HG03571 (cell line): ENCODE measurements at regions not wholly inside any gene's neighbourhood (a gene's known extent, or its start where the extent isn't known, plus 50 kb on each side); places are given as distances from the start of the nearest gene placed in this dataset.
"Not testable (repeated sequence)": the region's sequence is repeated elsewhere in the genome, so short reads cannot be mapped to it uniquely, and the experiment has no call there.

ENCODE experiments used
- ATAC-seq: cut with Tn5 transposase; IDR thresholded peaks from one replicate; pipeline ENCODE4 v1.9.1; 2021; ENCODE audit not compliant: unreplicated experiment

DNA sequence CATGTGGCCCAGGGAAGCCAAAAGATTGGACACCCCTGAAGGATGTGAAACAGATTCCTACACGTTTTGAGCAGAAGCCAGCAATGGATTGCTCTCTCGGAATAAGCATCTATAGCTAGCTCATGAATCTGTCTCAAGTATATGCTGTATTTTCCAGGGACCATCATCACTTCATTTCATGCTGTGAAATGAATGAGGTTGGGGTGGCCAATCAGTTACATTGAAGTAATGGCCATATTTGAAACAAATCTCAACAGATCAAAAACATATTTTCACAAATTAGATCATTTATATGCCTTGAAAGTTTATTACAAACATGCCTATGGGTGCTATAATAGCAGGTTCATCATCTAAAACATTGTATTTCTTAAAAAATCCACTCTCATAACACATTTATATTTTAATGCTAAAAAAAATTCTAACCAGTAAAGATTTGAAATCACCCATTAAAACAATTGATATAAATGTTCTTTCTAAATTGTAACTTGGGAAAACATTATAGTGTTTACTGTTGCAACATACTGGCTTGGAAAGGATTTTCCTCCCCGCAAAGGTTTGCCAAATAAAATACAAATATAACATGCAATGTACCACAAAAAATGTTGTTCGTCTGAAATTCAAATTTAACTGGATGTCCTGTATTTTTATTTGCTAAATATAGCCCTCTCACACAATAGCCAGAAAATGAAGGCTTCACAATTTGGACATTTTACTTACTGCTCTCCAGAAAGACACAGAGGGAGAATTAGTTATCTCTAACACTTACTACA is 743.6 kb downstream of the KCNJ2 start:
- ATAC-seq = no peak

DNA sequence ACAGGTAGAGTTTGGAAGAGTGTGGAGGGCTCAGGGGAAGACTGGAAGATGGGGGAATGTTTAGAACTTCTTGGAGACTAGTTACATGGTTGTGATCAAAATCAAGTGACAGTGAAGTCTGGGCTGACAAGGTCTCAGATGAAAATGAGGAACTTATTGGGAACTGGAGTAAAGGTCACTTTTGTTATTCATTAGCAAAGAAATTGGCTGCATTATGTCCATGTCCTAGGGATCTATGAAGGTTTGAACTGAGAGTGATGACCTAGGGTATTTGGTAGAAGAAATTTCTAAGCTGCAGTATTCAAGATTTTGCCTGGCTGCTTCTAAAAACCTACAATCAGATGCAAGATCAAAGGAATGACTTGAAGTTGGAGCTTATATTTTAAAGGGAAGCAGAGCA is 747.1 kb downstream of the KCNJ2 start:
- ATAC-seq = no peak

DNA sequence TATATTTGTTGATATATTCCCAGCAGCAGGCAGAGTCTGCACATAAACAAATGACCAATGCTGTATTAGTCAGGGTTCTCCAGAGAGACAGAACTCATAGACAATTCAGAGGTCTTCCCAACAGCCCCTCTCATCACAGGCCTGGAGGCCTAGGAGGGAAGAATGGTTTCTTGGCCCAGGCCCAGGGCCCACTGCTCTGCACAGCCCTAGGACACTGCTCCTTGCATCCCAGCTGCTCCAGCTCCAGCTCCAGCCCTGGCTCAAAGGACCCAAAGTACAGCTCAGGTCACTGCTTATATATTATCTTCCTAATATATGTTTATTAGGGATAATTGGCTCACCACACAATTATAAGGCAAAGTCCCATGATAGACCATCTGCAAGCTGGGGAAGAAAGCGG is 749.9 kb downstream of the KCNJ2 start:
- no peak for ATAC-seq

DNA sequence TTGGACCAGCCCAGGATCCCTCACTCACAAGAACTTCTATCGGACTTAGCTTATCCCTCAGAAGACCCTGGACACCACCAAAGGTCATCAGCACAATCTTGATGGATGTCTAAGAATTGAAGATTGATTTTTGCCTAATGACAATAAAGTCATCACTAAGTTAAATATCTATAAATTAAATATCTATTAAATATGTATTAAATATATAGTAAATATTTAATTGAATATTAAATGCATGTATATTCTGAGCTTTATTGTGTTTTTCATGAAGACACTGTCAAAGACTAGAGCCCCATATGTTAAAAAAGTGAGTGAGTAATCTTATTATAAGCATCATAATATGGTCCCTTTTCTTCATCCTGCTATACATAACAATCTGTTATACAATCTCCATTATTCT is 751.1 kb downstream of the KCNJ2 start:
- no peak for ATAC-seq

DNA sequence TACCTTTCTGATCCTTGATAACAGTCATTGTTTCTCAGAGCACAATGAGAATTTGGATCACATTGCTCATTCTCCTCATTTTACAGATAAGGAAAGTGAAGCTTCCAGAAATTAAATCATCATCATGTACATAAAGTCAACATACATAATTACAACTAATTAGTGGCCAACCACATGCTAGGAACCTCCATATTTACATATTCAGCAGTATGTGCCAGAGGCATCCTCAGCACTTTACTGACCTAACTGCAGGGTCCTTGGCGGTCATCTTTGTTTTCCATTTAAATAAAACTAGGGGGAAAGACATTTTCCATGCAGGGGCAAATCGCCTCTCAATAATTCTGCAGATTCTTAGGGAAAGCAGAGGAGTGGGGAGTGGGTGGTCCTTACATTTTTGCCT is 752.9 kb downstream of the KCNJ2 start:
- no peak for ATAC-seq

GRCh38 chr17:70924776-70925175 is 755.4 kb downstream of the KCNJ2 start:
- ATAC-seq = no peak

DNA sequence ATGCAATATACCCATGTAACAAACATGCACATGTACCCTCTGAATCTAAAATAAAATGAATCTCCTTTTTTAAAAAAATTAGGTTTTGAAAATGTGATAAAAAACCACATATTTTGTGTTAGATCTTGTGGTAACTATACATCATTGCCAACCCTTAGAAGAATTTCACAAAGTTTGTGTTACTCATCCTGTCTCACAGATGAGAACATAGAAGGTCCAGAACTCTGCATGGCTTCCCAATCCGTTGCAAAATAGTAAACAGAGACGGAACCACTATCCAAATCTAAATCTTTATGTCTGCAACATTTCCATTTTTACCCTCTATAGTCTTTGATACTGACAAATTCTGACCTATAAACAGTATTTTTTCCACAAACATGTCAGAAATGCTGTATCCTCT is 759.9 kb downstream of the KCNJ2 start:
- no peak for ATAC-seq

DNA sequence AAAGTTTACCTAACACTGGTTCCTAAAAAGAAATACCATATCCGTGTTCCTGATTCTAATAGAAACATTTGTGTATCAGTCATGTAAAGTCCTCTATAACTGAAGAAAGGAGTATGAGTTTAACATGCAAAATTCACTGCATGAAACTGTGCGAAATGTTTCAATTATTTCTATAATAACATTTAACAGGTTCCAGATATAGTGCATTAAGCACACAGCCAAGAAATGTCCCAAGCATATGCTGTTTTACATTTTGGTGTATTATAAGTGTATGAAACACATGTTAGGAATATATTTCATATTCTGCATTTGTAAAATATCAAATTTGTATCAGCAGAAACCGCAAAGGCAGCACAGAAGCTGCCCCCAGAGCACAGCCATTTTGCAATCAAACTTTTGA is 764.9 kb downstream of the KCNJ2 start:
- no peak for ATAC-seq

DNA sequence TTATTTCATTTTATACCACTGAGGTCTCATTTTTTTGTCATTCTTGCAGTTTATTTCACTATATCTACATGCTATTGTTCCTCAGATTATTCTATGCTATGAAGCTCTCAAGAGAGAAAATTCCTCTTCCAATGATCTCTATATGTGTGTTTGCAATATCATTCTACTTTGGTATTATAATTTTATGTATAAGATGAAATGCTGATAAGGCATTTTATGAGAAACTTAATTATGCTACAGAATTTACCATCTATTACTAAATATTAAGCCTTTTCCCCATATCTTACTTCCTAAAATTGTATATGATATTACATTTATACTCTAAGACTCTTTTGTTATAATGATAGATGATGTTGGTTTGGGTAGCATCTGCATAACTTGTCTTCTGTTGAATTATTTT is 765.5 kb downstream of the KCNJ2 start:
- no peak for ATAC-seq

- ATAC-seq = no peak
Observed at GRCh38 chr17:70936724-70937123, 767.4 kb downstream of the KCNJ2 start.

DNA sequence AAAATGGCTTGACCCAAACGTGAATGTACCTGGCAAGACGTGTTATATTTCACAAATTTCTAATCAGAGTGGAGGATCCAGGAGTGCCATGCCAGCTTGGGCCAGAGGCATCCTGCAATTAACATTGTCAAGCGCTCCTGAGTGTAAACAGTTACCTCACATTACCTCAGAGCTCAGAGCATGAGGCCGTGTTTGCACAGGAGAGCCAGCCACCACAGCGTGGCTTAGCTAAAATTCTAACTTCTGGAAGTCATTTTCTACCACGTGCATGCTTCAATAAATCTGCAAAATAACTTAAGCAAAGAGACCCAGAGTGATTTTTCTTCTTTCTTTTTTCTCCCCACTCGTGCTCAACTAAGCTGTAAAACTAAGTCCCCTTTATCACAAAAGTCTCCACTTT is 769.0 kb downstream of the KCNJ2 start:
- ATAC-seq = no peak

DNA sequence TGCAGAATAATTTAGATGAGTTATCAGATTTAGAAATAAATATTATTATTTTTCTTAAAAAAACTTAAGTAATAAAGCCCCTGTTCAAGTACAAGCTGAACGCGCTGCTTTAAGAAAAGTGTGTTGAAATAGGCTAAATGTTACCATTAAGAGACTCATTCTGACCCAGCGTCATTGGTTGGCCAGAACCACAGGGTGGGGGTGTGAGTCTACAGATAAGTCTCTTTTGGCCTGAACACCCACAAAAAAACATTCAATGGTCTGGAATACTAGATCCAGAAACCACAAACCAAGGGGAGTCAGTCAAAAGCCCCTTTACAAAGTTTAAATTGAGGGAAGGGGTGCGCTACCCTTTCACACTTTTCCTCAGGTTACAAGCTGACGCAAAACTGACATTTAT is 776.1 kb downstream of the KCNJ2 start:
- no peak for ATAC-seq

- no peak for ATAC-seq
Observed at GRCh38 chr17:70947215-70947614, 777.9 kb downstream of the KCNJ2 start.

GRCh38 chr17:70947636-70948565 is 778.6 kb downstream of the KCNJ2 start:
- no peak for ATAC-seq

- not testable (repeated sequence) for ATAC-seq
Observed at GRCh38 chr17:70953140-70953539, 783.8 kb downstream of the KCNJ2 start.

- no peak for ATAC-seq
Observed at GRCh38 chr17:70955441-70955840, 786.1 kb downstream of the KCNJ2 start.

- no peak for ATAC-seq
Observed at GRCh38 chr17:70956726-70957125, 787.4 kb downstream of the KCNJ2 start.

- no peak for ATAC-seq
Observed at GRCh38 chr17:70961341-70961740, 792.0 kb downstream of the KCNJ2 start.

GRCh38 chr17:70968302-70968701 is 799.0 kb downstream of the KCNJ2 start:
- no peak for ATAC-seq

- no peak for ATAC-seq
Observed at GRCh38 chr17:70969521-70970034, 800.2 kb downstream of the KCNJ2 start.

DNA sequence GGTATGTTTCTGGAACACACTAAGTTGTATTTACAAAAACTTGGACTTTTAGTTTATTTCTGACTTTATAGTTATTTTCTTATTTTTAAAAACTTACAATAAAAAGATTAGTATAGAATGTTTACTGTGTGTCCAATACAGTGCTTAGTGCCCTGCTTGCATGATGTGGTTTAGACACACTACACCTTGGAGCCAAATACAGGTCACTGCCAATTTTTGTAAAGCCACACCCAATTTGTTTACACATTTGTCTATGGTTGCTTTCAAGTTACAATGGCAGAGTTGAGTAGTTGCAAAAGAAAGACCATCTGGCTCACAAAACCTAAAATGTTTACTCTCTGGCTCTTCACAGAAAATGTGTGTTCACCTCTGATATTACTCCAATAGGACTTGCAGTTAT is 807.1 kb downstream of the KCNJ2 start:
- no peak for ATAC-seq

- no peak for ATAC-seq
Observed at GRCh38 chr17:70984873-70985272, 815.5 kb downstream of the KCNJ2 start.
